C4-2B (cell line): ENCODE measurements at regions not wholly inside any gene's neighbourhood (a gene's known extent, or its start where the extent isn't known, plus 50 kb on each side); places are given as distances from the start of the nearest gene placed in this dataset.

ENCODE experiments used
- CTCF ChIP-seq: fragments of 450-650 bp; conservative IDR thresholded peaks from 2 replicates; pipeline ENCODE4 v1.5.1; 2017; ENCODE audit warnings: mild to moderate bottlenecking
- ZFX ChIP-seq: fragments of 450-650 bp; IDR thresholded peaks from 2 replicates; pipeline ENCODE4 v1.6.1; 2017

- no peak for TF ChIP-seq CTCF
- TF ChIP-seq ZFX, result no peak
Measured at GRCh38 chr12:30508205-30508967, 187.3 kb downstream of the IPO8 start.
